HG03575 (cell line): ENCODE measurements at regions not wholly inside any gene's neighbourhood (a gene's known extent, or its start where the extent isn't known, plus 50 kb on each side); places are given as distances from the start of the nearest gene placed in this dataset.
A peak's percentile ranks its signal among the peaks of the same experiment; 100 is the strongest.
"Not testable (repeated sequence)": the region's sequence is repeated elsewhere in the genome, so short reads cannot be mapped to it uniquely, and the experiment has no call there.

ENCODE experiments used
- ATAC-seq: cut with Tn5 transposase; IDR thresholded peaks from one replicate; pipeline ENCODE4 v1.9.1; 2021; ENCODE audit not compliant: unreplicated experiment, insufficient number of reproducible peaks, low FRiP score; ENCODE audit errors: extremely low read depth

- peak; percentile 100 for ATAC-seq
Observed at GRCh38 chr2:225270861-225271260, 128.6 kb upstream of the NYAP2 start.

- no peak for ATAC-seq
Observed at GRCh38 chr2:225270053-225270452, 129.5 kb upstream of the NYAP2 start.

- no peak for ATAC-seq
Observed at GRCh38 chr2:225254363-225254762, 145.1 kb upstream of the NYAP2 start.

- ATAC-seq = no peak
Observed at GRCh38 chr2:225244933-225245332, 154.6 kb upstream of the NYAP2 start.

- ATAC-seq = no peak
Observed at GRCh38 chr2:225236769-225237323, 162.7 kb upstream of the NYAP2 start.

- no peak for ATAC-seq
Observed at GRCh38 chr2:225233234-225233633, 166.3 kb upstream of the NYAP2 start.

GRCh38 chr2:225231900-225232299 lies 167.6 kb upstream of the NYAP2 start:
- ATAC-seq = no peak

GRCh38 chr2:225229346-225229745 lies 170.2 kb upstream of the NYAP2 start:
- ATAC-seq = not testable (repeated sequence)

GRCh38 chr2:225226441-225226840 lies 173.1 kb upstream of the NYAP2 start:
- ATAC-seq = no peak

GRCh38 chr2:225223301-225223700 lies 176.2 kb upstream of the NYAP2 start:
- no peak for ATAC-seq

- ATAC-seq = no peak
Observed at GRCh38 chr2:225207471-225207870, 165.2 kb upstream of the DOCK10 start.

- no peak for ATAC-seq
Observed at GRCh38 chr2:225207043-225207442, 164.8 kb upstream of the DOCK10 start.

GRCh38 chr2:225196579-225196978 lies 154.3 kb upstream of the DOCK10 start:
- ATAC-seq = no peak

- ATAC-seq = no peak
Observed at GRCh38 chr2:225192869-225193268, 150.6 kb upstream of the DOCK10 start.

- ATAC-seq = no peak
Observed at GRCh38 chr2:225190987-225191386, 148.7 kb upstream of the DOCK10 start.

- ATAC-seq = no peak
Observed at GRCh38 chr2:225184948-225185347, 142.7 kb upstream of the DOCK10 start.

- ATAC-seq = no peak
Observed at GRCh38 chr2:225182126-225182525, 139.9 kb upstream of the DOCK10 start.

GRCh38 chr2:225177098-225177497 lies 134.8 kb upstream of the DOCK10 start:
- ATAC-seq = no peak

- ATAC-seq = no peak
Observed at GRCh38 chr2:225173909-225174308, 131.6 kb upstream of the DOCK10 start.

GRCh38 chr2:225171350-225171749 lies 129.1 kb upstream of the DOCK10 start:
- no peak for ATAC-seq

GRCh38 chr2:225170162-225170561 lies 127.9 kb upstream of the DOCK10 start:
- ATAC-seq = no peak
